NCI-H1694 treated with DMSO at 0.1 percent for 48 hours (cell line): ENCODE measurements at regions not wholly inside any gene's neighbourhood (a gene's known extent, or its start where the extent isn't known, plus 50 kb on each side); places are given as distances from the start of the nearest gene placed in this dataset.

Experiments used
- DNase-seq: peaks from one replicate; lab custom pipeline; 2025; lab: John Stamatoyannopoulos, UW

- DNase-seq, result no peak
Measured at GRCh38 chr2:150705767-150706166, 218.3 kb upstream of the RND3 start.

DNA sequence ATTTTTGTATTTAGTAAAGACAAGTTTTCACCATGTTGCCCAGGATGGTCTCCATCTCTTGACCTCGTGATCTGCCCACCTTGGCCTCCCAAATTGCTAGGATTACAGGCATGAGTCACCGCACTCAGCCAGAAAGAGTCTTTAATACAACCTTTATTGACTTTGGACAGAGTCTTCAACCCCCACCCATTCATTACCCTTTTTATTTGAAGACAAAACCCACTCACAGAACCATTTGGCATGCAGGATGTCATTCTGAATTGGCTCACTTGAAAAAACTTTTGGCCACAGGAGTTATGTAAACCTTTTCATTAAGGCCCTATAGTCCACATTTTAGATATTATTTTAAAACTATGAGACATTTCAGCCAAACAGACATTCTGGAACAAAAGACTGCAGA is 217.9 kb upstream of the RND3 start:
- no peak for DNase-seq

GRCh38 chr2:150702791-150703190 is 215.3 kb upstream of the RND3 start:
- DNase-seq, result no peak

GRCh38 chr2:150700666-150701580 is 213.5 kb upstream of the RND3 start:
- no peak for DNase-seq

DNA sequence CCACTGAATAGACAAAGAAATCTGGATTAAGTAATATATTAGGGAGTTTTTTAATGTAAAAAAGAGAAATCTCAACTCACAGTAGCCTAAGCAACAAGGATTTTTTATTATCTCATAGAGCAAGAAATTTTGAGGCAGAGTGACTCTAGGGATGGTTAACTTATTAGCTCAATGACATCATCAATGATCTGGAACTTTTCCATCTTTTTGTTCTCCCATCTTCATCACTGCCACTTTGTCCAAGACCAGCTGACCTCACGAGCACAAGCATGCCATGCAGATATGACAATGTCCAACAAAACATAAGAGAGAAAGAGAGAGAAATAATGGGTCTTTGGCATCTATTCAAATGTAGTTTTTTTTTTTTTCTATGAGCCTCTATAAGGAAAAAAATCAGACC is 211.8 kb upstream of the RND3 start:
- no peak for DNase-seq

DNA sequence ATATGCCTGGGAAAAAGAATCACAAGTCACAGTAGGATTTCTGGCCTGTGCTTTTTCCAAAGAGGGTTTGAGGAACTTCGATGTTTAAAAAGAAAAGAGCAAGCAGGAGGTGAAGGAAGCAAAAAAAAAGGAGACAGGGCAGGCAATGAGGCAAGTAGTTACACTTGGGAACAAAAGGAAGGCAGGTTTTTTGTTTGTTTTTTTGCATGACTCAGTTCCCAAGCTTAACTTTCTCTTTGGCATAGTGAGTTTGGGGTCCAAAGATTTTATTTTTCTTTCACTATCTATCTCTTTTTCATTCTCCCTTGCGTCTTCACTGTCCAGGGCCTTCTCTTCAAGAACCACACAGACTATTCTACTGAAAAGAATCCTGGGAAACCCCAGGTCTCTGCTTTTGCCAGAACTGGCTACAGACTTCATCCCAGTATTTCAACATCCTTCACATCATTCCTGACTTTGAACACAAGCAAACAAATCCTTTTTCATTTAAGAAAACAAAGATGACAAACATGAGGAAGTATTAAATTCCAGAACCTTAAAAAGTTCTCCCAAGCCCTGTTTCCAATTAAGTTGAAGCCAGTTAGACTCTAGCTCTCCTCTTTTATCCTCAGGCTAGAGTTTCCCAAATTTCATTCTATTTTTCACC is 210.7 kb upstream of the RND3 start:
- DNase-seq, result no peak

DNA sequence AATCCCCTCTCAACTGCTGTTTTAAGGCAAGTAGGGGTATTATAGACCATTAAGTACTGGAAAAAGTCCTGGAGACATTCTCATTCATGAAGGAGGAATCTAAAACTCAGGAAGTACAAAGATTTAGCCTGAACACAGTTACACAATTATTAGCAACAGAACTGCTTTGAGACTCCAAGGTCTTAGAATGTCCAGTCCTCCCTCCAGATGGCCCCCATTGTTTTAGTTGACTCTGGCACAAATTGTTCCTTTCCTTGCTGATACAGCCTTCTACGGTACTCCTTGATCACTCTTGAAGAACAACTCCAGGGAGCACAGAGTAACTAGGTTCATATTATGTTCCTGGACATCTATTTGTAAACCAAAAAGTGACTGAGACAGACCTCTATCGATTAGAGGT is 210.1 kb upstream of the RND3 start:
- DNase-seq, result no peak

- no peak for DNase-seq
Measured at GRCh38 chr2:150695451-150696135, 208.1 kb upstream of the RND3 start.

DNA sequence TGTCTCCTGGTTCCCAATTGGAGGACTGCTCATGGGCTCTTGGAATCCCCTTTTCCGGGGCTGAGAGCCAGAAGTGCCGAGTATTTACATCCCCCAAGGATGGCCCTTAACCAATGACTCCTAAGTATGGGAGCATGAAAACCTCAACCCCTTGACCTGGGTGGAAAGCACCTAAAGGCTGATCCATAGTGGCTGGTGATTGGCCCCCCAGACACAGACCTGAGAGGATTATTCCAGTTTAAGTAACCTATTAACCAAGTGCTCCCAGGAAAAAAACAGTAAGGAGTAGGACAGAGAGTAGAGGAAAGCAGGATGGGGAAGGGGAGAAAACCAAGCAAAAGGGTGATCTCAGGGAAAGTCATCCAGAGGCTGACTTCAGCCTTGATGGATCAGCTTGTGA is 206.1 kb upstream of the RND3 start:
- DNase-seq, result no peak

GRCh38 chr2:150690870-150691269 is 203.4 kb upstream of the RND3 start:
- no peak for DNase-seq

- no peak for DNase-seq
Measured at GRCh38 chr2:150690261-150690660, 202.8 kb upstream of the RND3 start.

- DNase-seq, result no peak
Measured at GRCh38 chr2:150689590-150689989, 202.1 kb upstream of the RND3 start.

- DNase-seq, result no peak
Measured at GRCh38 chr2:150688016-150688415, 200.5 kb upstream of the RND3 start.

DNA sequence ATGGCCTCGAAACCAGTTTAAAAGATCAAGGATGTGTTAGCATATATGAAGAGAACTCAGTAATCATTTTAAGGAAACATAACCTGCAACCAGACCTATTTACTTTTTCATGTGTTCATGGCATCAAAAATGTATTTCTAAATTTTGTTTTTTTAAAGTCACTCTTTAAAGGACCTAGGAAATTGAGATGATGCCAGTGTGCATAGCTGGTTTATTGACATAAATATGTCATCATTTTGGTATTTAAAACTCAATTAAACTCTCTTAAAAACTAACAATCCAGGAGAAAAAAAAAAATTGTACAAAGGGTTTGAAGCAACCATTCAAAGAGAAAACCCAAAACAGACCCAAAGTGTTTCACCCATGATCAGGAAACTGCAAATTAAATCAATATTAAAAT is 198.9 kb upstream of the RND3 start:
- no peak for DNase-seq

DNA sequence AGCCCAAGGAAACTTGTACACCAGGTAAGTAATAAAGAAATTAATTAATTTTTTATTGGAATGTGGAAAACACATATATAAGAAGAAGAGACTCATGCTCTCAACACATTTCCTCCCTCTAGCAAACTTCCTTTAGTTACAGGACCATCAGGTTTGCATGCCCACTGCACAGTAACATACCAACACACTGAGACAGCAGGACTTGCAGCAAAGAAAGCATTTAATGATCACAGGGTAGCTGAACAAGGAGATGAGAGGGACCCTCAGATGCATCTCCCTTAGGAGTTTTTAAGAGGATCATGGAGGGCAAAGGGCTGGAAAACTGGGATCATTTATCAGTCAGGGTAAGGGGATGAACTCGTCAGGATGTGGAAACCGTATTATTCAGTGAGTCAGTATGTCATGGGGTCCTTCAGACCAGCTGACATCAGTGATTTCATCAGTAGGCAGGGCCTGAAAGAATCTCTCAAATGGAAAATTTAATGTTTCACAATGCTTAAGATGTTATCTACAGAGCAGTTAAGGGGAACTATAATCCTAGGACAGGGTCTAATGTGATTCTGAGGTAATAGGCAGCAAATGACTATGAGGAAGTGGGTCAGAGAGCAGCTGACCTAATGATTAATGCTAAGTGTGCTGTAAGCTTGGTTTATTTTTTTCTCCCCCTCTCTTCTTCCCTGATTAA is 193.8 kb upstream of the RND3 start:
- DNase-seq, result no peak

- DNase-seq, result no peak
Measured at GRCh38 chr2:150679456-150680120, 192.1 kb upstream of the RND3 start.

GRCh38 chr2:150677551-150677950 is 190.1 kb upstream of the RND3 start:
- DNase-seq, result no peak

GRCh38 chr2:150676747-150677383 is 189.4 kb upstream of the RND3 start:
- DNase-seq, result no peak

- no peak for DNase-seq
Measured at GRCh38 chr2:150675807-150676206, 188.3 kb upstream of the RND3 start.

- no peak for DNase-seq
Measured at GRCh38 chr2:150674283-150674682, 186.8 kb upstream of the RND3 start.

- no peak for DNase-seq
Measured at GRCh38 chr2:150672311-150672710, 184.8 kb upstream of the RND3 start.
